Right cardiac atrium (tissue), 5 donors: ENCODE measurements at regions not wholly inside any gene's neighbourhood (a gene's known extent, or its start where the extent isn't known, plus 50 kb on each side); places are given as distances from the start of the nearest gene placed in this dataset.

Experiments
- ATAC-seq, 2 donors: fragments of 200-7000 bp; cut with Tn5 transposase; one replicate each; pipeline versions ENCODE4 v1.8.0 to v1.9.1; 2020; ENCODE audit warnings: moderate library complexity in 2 of 2, mild to moderate bottlenecking in 1 of 2
- DNase-seq, 3 donors: peaks; one replicate each; pipeline ENCODE4 v3.0.0-alpha.2; 2020
- H3K27ac ChIP-seq: one replicate; pipeline ENCODE4 v1.5.1; 2013; ENCODE audit warnings: mild to moderate bottlenecking, low read length, control low read depth, moderate library complexity
- H3K27me3 ChIP-seq: one replicate; pipeline ENCODE4 v1.6.1; 2013; ENCODE audit not compliant: control insufficient read depth, insufficient read depth
- H3K4me1 ChIP-seq: one replicate; pipeline ENCODE4 v1.6.1; 2013; ENCODE audit warnings: low read length; ENCODE audit not compliant: control insufficient read depth, insufficient read depth
- H3K4me3 ChIP-seq: one replicate; pipeline ENCODE4 v1.5.1; 2013; ENCODE audit warnings: low read length, control low read depth
- H3K9me3 ChIP-seq: one replicate; pipeline ENCODE4 v1.6.1; 2013; ENCODE audit warnings: low read length; ENCODE audit not compliant: control insufficient read depth
- WGBS: extraction: QIAGEN DNeasy Blood & Tissue Kit; methylation state at CpG from one replicate; pipeline ENCODE4 v1.1.7; 2013; 5-methylcytosine and 5-hydroxymethylcytosine counted together
- intact Hi-C, 4 donors: fragments of 100-400 bp; cut with DNase I; formaldehyde crosslinking; loops; one replicate each; pipeline versions ENCODE4 v1.11.0 to v1.14.0; 2022 to 2023
- donor health status: healthy with polysubstance abuse.
- donor health status: DM: no; HTN: yes; CAD: no.
- donor health status: DM: no; HTN: no; CAD: no.
- donor health status: DM: no; HTN: yes; CAD: no; lungs with severe emphysema.
- donor health status: DM: yes; HTN: yes; CAD: no.

GRCh38 chr6:77324866-77325265 is 138.4 kb downstream of the HTR1B start:
- H3K9me3 ChIP-seq: no peaks in the 10 kb centered on the region
- intact Hi-C loops: no loop called here
- no peaks in the 10 kb centered on the region for H3K4me1 ChIP-seq

GRCh38 chr6:77322604-77323003 is 140.7 kb downstream of the HTR1B start:
- intact Hi-C loops: no loop called here
- whole genome bisulfite sequencing: 67% methylated on average over 3 of the region's 3 CpGs
- no peak for DNase-seq
- Histone ChIP-seq H3K4me3 (no peak overlapping the region), H3K27ac (no peak overlapping the region), H3K9me3 (no peaks in the 10 kb centered on the region), H3K27me3 (no peaks in the 10 kb centered on the region), H3K4me1 (no peaks in the 10 kb centered on the region)
- ATAC-seq: no peak

More at GRCh38 chr6:77324866-77325265, 138.4 kb downstream of the HTR1B start:
- ATAC-seq: peak; percentile 83 to 98
- DNase-seq: peak in 1 of 3 donors; percentile 19
- H3K27me3 ChIP-seq: no peaks in the 10 kb centered on the region
- no peak overlapping the region for H3K27ac ChIP-seq
- no peak overlapping the region for H3K4me3 ChIP-seq
- WGBS: 69% methylated on average over 1 of the region's 1 CpG

DNA sequence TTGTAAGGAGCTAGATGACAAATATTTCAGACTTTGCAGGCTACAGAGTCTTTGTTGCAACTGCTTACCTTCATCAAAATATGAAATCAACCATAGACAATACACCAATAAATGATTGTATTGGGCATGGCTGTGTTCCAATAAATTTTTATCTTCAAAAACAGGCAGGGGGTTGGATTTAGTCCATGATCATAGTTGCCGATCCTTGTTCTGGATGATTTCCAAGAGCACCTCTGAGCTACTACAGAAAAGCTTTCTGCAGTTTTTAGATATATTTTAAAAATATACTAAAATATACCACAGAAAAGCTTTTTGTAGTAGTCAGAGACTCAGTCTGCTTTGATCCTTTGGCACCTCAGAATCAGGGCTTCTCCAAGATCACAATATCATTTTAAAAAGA is 145.0 kb downstream of the HTR1B start:
- Histone ChIP-seq H3K9me3 (no peaks in the 10 kb centered on the region), H3K27me3 (no peaks in the 10 kb centered on the region), H3K4me1 (no peaks in the 10 kb centered on the region), H3K4me3 (no peak overlapping the region), H3K27ac (no peak overlapping the region)
- DNase-seq (no peak), ATAC-seq (no peak)
- intact Hi-C loops: no loop called here
- WGBS: 41% methylated on average over 1 of the region's 1 CpG

DNA sequence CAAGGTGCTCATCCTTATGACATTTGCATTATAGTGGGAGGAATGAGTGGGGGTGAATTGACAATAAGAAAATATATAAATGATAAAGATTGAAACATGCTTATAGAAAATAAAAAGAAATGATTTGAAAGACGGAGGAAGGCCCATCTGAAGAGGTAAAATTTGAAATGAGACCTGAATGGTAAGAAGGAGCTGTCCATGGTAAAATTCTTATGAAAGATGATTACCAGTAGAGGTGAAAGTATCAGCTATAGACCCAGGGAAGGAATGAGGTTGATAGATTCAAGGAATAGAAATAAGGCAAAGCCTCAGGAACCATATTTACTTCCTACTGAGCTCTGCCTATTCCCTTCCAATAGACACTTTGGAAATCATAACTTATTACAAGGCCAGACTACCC is 149.7 kb downstream of the HTR1B start:
- intact Hi-C loops: no loop called here
- 84% methylated on average over 1 of the region's 1 CpG for WGBS
- no peak overlapping the region for H3K27ac ChIP-seq
- H3K4me3 ChIP-seq: no peak overlapping the region
- no peaks in the 10 kb centered on the region for H3K27me3 ChIP-seq
- no peaks in the 10 kb centered on the region for H3K4me1 ChIP-seq
- ATAC-seq (no peak), DNase-seq (no peak)
- no peaks in the 10 kb centered on the region for H3K9me3 ChIP-seq

GRCh38 chr6:77299931-77300330 is 163.4 kb downstream of the HTR1B start:
- no peak for DNase-seq
- ATAC-seq: no peak
- H3K27me3 ChIP-seq: no peaks in the 10 kb centered on the region
- intact Hi-C loops: no loop called here
- H3K4me3 ChIP-seq: no peak overlapping the region
- H3K9me3 ChIP-seq: no peaks in the 10 kb centered on the region
- H3K4me1 ChIP-seq: no peaks in the 10 kb centered on the region
- H3K27ac ChIP-seq: no peak overlapping the region
- 77% methylated on average over 1 of the region's 1 CpG for WGBS

- no peak for DNase-seq
- no peak for ATAC-seq
- H3K27me3 ChIP-seq: no peaks in the 10 kb centered on the region
- H3K9me3 ChIP-seq: no peaks in the 10 kb centered on the region
- intact Hi-C loops: no loop called here
- no peaks in the 10 kb centered on the region for H3K4me1 ChIP-seq
- H3K4me3 ChIP-seq: no peak overlapping the region
- H3K27ac ChIP-seq: no peak overlapping the region
- WGBS: 43% methylated on average over 1 of the region's 1 CpG
These were observed 165.0 kb downstream of the HTR1B start for GRCh38 chr6:77298283-77298682.

- H3K4me3 ChIP-seq: no peak overlapping the region
- no peak for DNase-seq
- H3K27me3 ChIP-seq: no peaks in the 10 kb centered on the region
- H3K4me1 ChIP-seq: no peaks in the 10 kb centered on the region
- ATAC-seq: peak in 1 of 2 donors; percentile 29
- WGBS: 33% methylated on average over 7 of the region's 7 CpGs
- no peaks in the 10 kb centered on the region for H3K9me3 ChIP-seq
- intact Hi-C loops: no loop called here
- no peak overlapping the region for H3K27ac ChIP-seq
These were observed 170.4 kb downstream of the HTR1B start for GRCh38 chr6:77292564-77293546.

DNA sequence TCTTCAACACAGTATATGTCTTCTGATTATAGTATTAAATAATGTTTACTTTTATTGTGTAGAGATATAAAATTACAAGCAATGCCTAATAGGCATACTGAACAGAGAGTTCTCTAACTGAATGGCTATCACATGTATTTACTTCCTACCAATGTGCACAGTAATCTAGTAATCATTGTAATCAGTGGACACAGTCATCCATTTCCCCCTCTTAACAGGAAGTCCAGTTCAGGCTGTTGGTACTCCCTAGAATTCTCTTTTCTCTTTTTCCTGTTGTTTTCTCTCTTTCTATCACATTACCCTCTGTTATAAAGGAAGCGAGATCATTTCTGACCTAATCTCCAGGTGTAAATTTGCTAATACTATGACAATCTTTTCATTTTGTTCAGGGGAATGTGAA is 172.5 kb downstream of the HTR1B start:
- Histone ChIP-seq H3K27ac (no peak overlapping the region), H3K4me1 (no peaks in the 10 kb centered on the region), H3K4me3 (no peak overlapping the region), H3K9me3 (no peaks in the 10 kb centered on the region), H3K27me3 (no peaks in the 10 kb centered on the region)
- DNase-seq (no peak), ATAC-seq (no peak)
- intact Hi-C loops: no loop called here
- WGBS: 78% methylated on average over 1 of the region's 1 CpG

DNA sequence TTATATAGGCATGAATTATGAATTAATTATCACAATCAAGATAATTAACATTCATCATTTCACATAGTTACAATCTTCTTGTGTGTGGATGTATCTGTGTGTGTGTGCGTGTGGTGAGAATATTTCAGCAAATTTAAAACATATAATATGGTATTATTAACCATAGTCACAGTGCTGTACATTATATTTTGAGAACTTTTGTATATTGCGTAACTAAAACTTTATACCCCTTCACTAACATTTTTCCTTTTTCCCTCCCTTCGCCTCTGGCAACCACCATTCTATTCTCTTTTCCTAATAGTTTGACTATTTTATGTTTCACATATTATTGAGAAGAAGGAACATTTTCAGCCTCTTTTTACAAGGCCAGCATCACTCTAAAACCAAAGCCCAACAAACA is 176.8 kb downstream of the HTR1B start:
- no peaks in the 10 kb centered on the region for H3K4me1 ChIP-seq
- DNase-seq (no peak), ATAC-seq (no peak)
- H3K4me3 ChIP-seq: no peak overlapping the region
- no peak overlapping the region for H3K27ac ChIP-seq
- no peaks in the 10 kb centered on the region for H3K9me3 ChIP-seq
- WGBS: 90% methylated on average over 3 of the region's 3 CpGs
- H3K27me3 ChIP-seq: no peaks in the 10 kb centered on the region
- intact Hi-C loops: no loop called here

DNA sequence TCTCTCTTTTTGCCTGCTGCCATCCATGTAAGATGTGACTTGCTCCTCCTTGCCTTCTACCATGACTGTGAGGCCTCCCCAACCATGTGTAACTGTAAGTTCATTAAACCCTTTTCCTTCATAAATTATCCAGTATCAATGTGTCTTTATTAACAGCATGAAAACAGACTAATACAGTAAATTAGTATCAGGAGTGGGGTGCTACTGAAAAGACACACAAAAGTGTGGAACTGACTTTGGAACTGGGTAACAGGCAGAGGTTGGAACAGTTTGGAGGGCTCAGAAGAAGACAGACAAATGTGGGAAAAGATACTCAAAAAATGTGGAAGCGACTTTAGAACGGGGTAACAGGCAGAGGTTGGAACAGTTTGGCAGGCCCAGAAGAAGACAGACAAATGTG is 189.4 kb downstream of the HTR1B start:
- H3K9me3 ChIP-seq: peaks cover 2% of the 10 kb centered on the region
- DNase-seq: no peak
- WGBS: 88% methylated on average over 2 of the region's 2 CpGs
- no peak overlapping the region for H3K27ac ChIP-seq
- H3K4me3 ChIP-seq: no peak overlapping the region
- H3K27me3 ChIP-seq: no peaks in the 10 kb centered on the region
- ATAC-seq: no peak
- H3K4me1 ChIP-seq: no peaks in the 10 kb centered on the region
- intact Hi-C loops: no loop called here

GRCh38 chr6:77264970-77265369 is 198.3 kb downstream of the HTR1B start:
- DNase-seq (no peak), ATAC-seq (no peak)
- no peaks in the 10 kb centered on the region for H3K4me1 ChIP-seq
- H3K27me3 ChIP-seq: no peaks in the 10 kb centered on the region
- no peak overlapping the region for H3K27ac ChIP-seq
- H3K4me3 ChIP-seq: no peak overlapping the region
- intact Hi-C loops: no loop called here
- H3K9me3 ChIP-seq: no peaks in the 10 kb centered on the region
- WGBS: 81% methylated on average over 6 of the region's 6 CpGs
